ENCODE measurements at regions not wholly inside any gene's neighbourhood (a gene's known extent, or its start where the extent isn't known, plus 50 kb on each side); places are given as distances from the start of the nearest gene placed in this dataset.

GRCh38 chr4:84001876-84002569, 466.1 kb downstream of the GPAT3 start:
- Histone ChIP-seq H3K9ac (ENCODE audit: low read depth in 1 of 2, low read length in 2 of 2) (no peak overlapping the region), H3K36me3 (ENCODE audit: control insufficient read depth in 2 of 2, insufficient read depth in 2 of 2, low read length in 2 of 2) (no peaks in the 10 kb centered on the region), H3K4me3 (ENCODE audit: low read length in 2 of 2) (no peak overlapping the region), H3K9me3 (ENCODE audit: control insufficient read depth in 2 of 2, low read length in 2 of 2) (no peaks in the 10 kb centered on the region), H3K27me3 (ENCODE audit: control insufficient read depth in 2 of 2, insufficient read depth in 2 of 2, low read length in 2 of 2) (no peaks in the 10 kb centered on the region), H3K27ac (ENCODE audit: low read depth in 2 of 2, low read length in 2 of 2) (no peak overlapping the region), H3K4me1 (ENCODE audit: control insufficient read depth in 2 of 2, insufficient read depth in 2 of 2, low read length in 2 of 2) (no peaks in the 10 kb centered on the region)

- Histone ChIP-seq H3K9ac (ENCODE audit: low read depth in 1 of 2, low read length in 2 of 2) (no peak overlapping the region), H3K36me3 (ENCODE audit: control insufficient read depth in 2 of 2, insufficient read depth in 2 of 2, low read length in 2 of 2) (no peaks in the 10 kb centered on the region), H3K27ac (ENCODE audit: low read depth in 2 of 2, low read length in 2 of 2) (no peak overlapping the region), H3K4me3 (ENCODE audit: low read length in 2 of 2) (no peak overlapping the region), H3K9me3 (ENCODE audit: control insufficient read depth in 2 of 2, low read length in 2 of 2) (no peaks in the 10 kb centered on the region), H3K4me1 (ENCODE audit: control insufficient read depth in 2 of 2, insufficient read depth in 2 of 2, low read length in 2 of 2) (no peaks in the 10 kb centered on the region), H3K27me3 (ENCODE audit: control insufficient read depth in 2 of 2, insufficient read depth in 2 of 2, low read length in 2 of 2) (no peaks in the 10 kb centered on the region)
Measured at GRCh38 chr4:83996254-83996653, 460.3 kb downstream of the GPAT3 start.

DNA sequence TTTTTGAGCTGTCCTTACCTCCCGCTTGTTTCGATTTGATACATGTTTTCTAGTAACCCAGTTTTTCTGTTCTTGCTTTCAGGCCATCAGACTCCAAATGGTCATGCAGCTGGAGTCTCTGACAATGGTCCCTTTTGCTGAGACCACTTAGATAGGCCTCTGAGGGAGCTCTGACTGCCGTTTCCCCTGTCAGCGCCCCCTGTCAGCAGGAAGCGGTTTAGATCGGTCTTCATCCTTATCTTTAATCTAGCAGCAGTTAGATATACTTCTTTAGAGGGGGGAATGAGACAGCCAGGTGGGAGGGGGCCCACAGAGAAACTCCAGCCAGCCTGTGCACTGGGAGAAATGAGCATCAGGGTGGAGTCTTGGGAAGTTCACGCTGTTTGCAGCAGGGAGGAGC, 457.9 kb downstream of the GPAT3 start:
- Histone ChIP-seq H3K27me3 (ENCODE audit: control insufficient read depth in 2 of 2, insufficient read depth in 2 of 2, low read length in 2 of 2) (no peaks in the 10 kb centered on the region), H3K27ac (ENCODE audit: low read depth in 2 of 2, low read length in 2 of 2) (no peak overlapping the region), H3K36me3 (ENCODE audit: control insufficient read depth in 2 of 2, insufficient read depth in 2 of 2, low read length in 2 of 2) (no peaks in the 10 kb centered on the region), H3K9me3 (ENCODE audit: control insufficient read depth in 2 of 2, low read length in 2 of 2) (no peaks in the 10 kb centered on the region), H3K9ac (ENCODE audit: low read depth in 1 of 2, low read length in 2 of 2) (no peak overlapping the region), H3K4me3 (ENCODE audit: low read length in 2 of 2) (no peak overlapping the region), H3K4me1 (ENCODE audit: control insufficient read depth in 2 of 2, insufficient read depth in 2 of 2, low read length in 2 of 2) (no peaks in the 10 kb centered on the region)

DNA sequence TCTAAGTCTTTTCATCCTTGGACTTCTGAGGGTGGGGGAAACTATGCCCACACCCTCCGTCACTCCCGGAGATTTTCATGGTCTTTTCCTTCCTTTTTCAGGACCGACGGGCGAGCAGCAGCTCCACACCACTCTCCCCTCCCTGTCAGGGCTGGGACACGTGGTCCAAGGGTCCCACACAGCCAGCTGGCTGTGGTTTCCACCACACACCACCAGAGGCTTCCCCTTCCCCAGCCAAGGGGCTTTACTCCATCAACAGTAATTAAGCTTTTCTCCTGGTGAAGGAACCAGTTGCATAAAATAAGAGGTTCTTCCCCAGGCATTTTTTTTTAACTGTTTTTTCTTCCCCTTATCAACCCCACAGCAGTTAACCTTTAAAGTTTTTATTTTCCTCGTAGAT, 453.9 kb downstream of the GPAT3 start:
- Histone ChIP-seq H3K9ac (ENCODE audit: low read depth in 1 of 2, low read length in 2 of 2) (no peak overlapping the region), H3K27me3 (ENCODE audit: control insufficient read depth in 2 of 2, insufficient read depth in 2 of 2, low read length in 2 of 2) (no peaks in the 10 kb centered on the region), H3K36me3 (ENCODE audit: control insufficient read depth in 2 of 2, insufficient read depth in 2 of 2, low read length in 2 of 2) (no peaks in the 10 kb centered on the region), H3K4me1 (ENCODE audit: control insufficient read depth in 2 of 2, insufficient read depth in 2 of 2, low read length in 2 of 2) (no peaks in the 10 kb centered on the region), H3K27ac (ENCODE audit: low read depth in 2 of 2, low read length in 2 of 2) (no peak overlapping the region), H3K4me3 (ENCODE audit: low read length in 2 of 2) (no peak overlapping the region), H3K9me3 (ENCODE audit: control insufficient read depth in 2 of 2, low read length in 2 of 2) (no peaks in the 10 kb centered on the region)

DNA sequence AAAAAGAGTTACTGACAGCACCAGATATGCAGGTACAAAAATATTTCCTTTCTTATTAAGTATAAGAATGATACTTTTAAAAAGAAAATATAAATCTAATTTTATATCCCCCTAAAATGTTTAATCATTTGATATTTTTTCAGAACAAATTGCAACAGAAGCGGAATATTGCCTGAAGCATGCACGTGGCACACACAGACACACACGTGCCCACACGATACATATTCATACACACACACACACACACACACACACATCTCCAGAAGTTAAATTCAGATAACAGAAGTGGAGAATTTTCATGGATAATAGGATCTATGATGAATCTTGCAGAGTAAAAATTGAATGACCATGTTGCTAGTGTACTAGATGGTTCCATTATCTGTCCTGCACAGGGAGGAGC, 445.2 kb downstream of the GPAT3 start:
- Histone ChIP-seq H3K27me3 (ENCODE audit: control insufficient read depth in 2 of 2, insufficient read depth in 2 of 2, low read length in 2 of 2) (no peaks in the 10 kb centered on the region), H3K4me1 (ENCODE audit: control insufficient read depth in 2 of 2, insufficient read depth in 2 of 2, low read length in 2 of 2) (no peaks in the 10 kb centered on the region), H3K9ac (ENCODE audit: low read depth in 1 of 2, low read length in 2 of 2) (no peak overlapping the region), H3K36me3 (ENCODE audit: control insufficient read depth in 2 of 2, insufficient read depth in 2 of 2, low read length in 2 of 2) (no peaks in the 10 kb centered on the region), H3K9me3 (ENCODE audit: control insufficient read depth in 2 of 2, low read length in 2 of 2) (no peaks in the 10 kb centered on the region), H3K27ac (ENCODE audit: low read depth in 2 of 2, low read length in 2 of 2) (no peak overlapping the region), H3K4me3 (ENCODE audit: low read length in 2 of 2) (no peak overlapping the region)

- Histone ChIP-seq H3K9ac (ENCODE audit: low read depth in 1 of 2, low read length in 2 of 2) (no peak overlapping the region), H3K4me1 (ENCODE audit: control insufficient read depth in 2 of 2, insufficient read depth in 2 of 2, low read length in 2 of 2) (no peaks in the 10 kb centered on the region), H3K9me3 (ENCODE audit: control insufficient read depth in 2 of 2, low read length in 2 of 2) (no peaks in the 10 kb centered on the region), H3K36me3 (ENCODE audit: control insufficient read depth in 2 of 2, insufficient read depth in 2 of 2, low read length in 2 of 2) (no peaks in the 10 kb centered on the region), H3K27ac (ENCODE audit: low read depth in 2 of 2, low read length in 2 of 2) (no peak overlapping the region), H3K27me3 (ENCODE audit: control insufficient read depth in 2 of 2, insufficient read depth in 2 of 2, low read length in 2 of 2) (no peaks in the 10 kb centered on the region), H3K4me3 (ENCODE audit: low read length in 2 of 2) (no peak overlapping the region)
Measured at GRCh38 chr4:83979773-83980172, 443.9 kb downstream of the GPAT3 start.

DNA sequence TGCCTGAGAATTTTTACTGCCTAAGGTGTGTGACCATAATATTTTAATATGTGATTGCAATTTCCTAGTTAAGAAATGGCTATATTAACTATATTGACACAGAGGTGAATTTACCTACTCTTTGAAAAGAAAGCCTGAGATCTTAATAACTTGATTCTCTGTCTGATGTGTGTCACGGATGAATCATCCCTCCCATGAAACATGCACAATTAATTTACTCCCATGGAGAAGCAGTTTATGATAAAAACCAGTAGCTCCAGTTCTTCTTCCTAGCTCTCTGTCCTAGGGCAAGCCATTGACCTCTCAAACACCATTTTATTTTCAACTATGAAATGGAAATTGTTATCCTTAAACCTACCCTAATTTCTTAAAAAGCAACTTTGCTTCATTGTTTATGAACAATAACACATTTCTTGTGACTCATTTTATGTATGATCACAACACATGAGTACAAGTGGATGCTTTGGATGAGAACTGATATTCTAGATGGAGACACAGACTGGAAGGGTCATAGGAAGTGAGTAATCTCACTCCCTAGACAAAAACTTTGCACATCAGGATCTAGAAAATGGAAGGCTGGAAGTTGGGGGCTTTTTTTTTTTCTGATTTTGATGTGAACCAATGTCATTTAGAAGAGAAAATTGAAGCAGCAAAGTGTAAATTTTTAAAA, 438.3 kb downstream of the GPAT3 start:
- H3K27ac ChIP-seq (ENCODE audit: low read depth in 2 of 2, low read length in 2 of 2): no peak overlapping the region
- H3K27me3 ChIP-seq (ENCODE audit: control insufficient read depth in 2 of 2, insufficient read depth in 2 of 2, low read length in 2 of 2): no peaks in the 10 kb centered on the region
- no peak overlapping the region for H3K9ac ChIP-seq (ENCODE audit: low read depth in 1 of 2, low read length in 2 of 2)
- H3K36me3 ChIP-seq (ENCODE audit: control insufficient read depth in 2 of 2, insufficient read depth in 2 of 2, low read length in 2 of 2): no peaks in the 10 kb centered on the region
- no peaks in the 10 kb centered on the region for H3K4me1 ChIP-seq (ENCODE audit: control insufficient read depth in 2 of 2, insufficient read depth in 2 of 2, low read length in 2 of 2)
- no peak overlapping the region for H3K4me3 ChIP-seq (ENCODE audit: low read length in 2 of 2)
- no peaks in the 10 kb centered on the region for H3K9me3 ChIP-seq (ENCODE audit: control insufficient read depth in 2 of 2, low read length in 2 of 2)

GRCh38 chr4:83964996-83965541, 429.2 kb downstream of the GPAT3 start:
- no peaks in the 10 kb centered on the region for H3K4me1 ChIP-seq (ENCODE audit: control insufficient read depth in 2 of 2, insufficient read depth in 2 of 2, low read length in 2 of 2)
- no peaks in the 10 kb centered on the region for H3K36me3 ChIP-seq (ENCODE audit: control insufficient read depth in 2 of 2, insufficient read depth in 2 of 2, low read length in 2 of 2)
- H3K4me3 ChIP-seq (ENCODE audit: low read length in 2 of 2): no peak overlapping the region
- no peaks in the 10 kb centered on the region for H3K9me3 ChIP-seq (ENCODE audit: control insufficient read depth in 2 of 2, low read length in 2 of 2)
- no peak overlapping the region for H3K27ac ChIP-seq (ENCODE audit: low read depth in 2 of 2, low read length in 2 of 2)
- no peaks in the 10 kb centered on the region for H3K27me3 ChIP-seq (ENCODE audit: control insufficient read depth in 2 of 2, insufficient read depth in 2 of 2, low read length in 2 of 2)
- H3K9ac ChIP-seq (ENCODE audit: low read depth in 1 of 2, low read length in 2 of 2): no peak overlapping the region

- Histone ChIP-seq H3K27ac (ENCODE audit: low read depth in 2 of 2, low read length in 2 of 2) (no peak overlapping the region), H3K4me1 (ENCODE audit: control insufficient read depth in 2 of 2, insufficient read depth in 2 of 2, low read length in 2 of 2) (no peaks in the 10 kb centered on the region), H3K4me3 (ENCODE audit: low read length in 2 of 2) (no peak overlapping the region), H3K27me3 (ENCODE audit: control insufficient read depth in 2 of 2, insufficient read depth in 2 of 2, low read length in 2 of 2) (no peaks in the 10 kb centered on the region), H3K36me3 (ENCODE audit: control insufficient read depth in 2 of 2, insufficient read depth in 2 of 2, low read length in 2 of 2) (no peaks in the 10 kb centered on the region), H3K9ac (ENCODE audit: low read depth in 1 of 2, low read length in 2 of 2) (no peak overlapping the region), H3K9me3 (ENCODE audit: control insufficient read depth in 2 of 2, low read length in 2 of 2) (no peaks in the 10 kb centered on the region)
Measured at GRCh38 chr4:83962492-83962891, 426.6 kb downstream of the GPAT3 start.

GRCh38 chr4:83961575-83961974, 425.7 kb downstream of the GPAT3 start:
- Histone ChIP-seq H3K36me3 (ENCODE audit: control insufficient read depth in 2 of 2, insufficient read depth in 2 of 2, low read length in 2 of 2) (no peaks in the 10 kb centered on the region), H3K4me1 (ENCODE audit: control insufficient read depth in 2 of 2, insufficient read depth in 2 of 2, low read length in 2 of 2) (no peaks in the 10 kb centered on the region), H3K27me3 (ENCODE audit: control insufficient read depth in 2 of 2, insufficient read depth in 2 of 2, low read length in 2 of 2) (no peaks in the 10 kb centered on the region), H3K27ac (ENCODE audit: low read depth in 2 of 2, low read length in 2 of 2) (no peak overlapping the region), H3K9ac (ENCODE audit: low read depth in 1 of 2, low read length in 2 of 2) (no peak overlapping the region), H3K9me3 (ENCODE audit: control insufficient read depth in 2 of 2, low read length in 2 of 2) (no peaks in the 10 kb centered on the region), H3K4me3 (ENCODE audit: low read length in 2 of 2) (no peak overlapping the region)

Data from mucosa of rectum (tissue), 2 donors.